Ishikawa (cell line): ENCODE measurements at regions not wholly inside any gene's neighbourhood (a gene's known extent, or its start where the extent isn't known, plus 50 kb on each side); places are given as distances from the start of the nearest gene placed in this dataset.

Source experiments
- EP300 ChIP-seq: IDR thresholded peaks from 2 replicates; pipeline ENCODE4 v1.6.1; 2012; ENCODE audit warnings: borderline replicate concordance
- YY1 ChIP-seq: IDR thresholded peaks from 2 replicates; pipeline ENCODE4 v1.6.1; 2012; ENCODE audit warnings: low read depth

DNA sequence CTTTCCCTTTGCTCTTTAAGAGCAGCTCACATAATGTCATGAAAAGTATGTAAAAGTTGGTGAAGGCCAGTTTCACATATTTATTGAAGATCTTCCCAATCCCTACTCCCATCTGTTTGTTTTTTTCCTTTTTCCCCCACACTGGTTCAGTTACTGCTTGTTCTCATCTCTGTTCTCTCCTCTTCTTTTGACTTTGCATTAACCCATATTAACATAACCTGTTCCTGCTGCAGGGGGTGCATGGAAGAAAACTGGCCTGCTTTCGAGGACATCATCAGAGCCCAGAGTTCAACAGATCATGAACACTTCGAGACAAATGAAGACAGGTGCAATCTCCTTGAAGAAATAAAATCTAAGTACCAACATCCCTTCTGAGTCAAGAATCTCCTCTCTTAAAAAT is 93.3 kb upstream of the FAM3C start:
- TF ChIP-seq EP300: no peak
- no peak for TF ChIP-seq YY1
